ENCODE measurements at regions not wholly inside any gene's neighbourhood (a gene's known extent, or its start where the extent isn't known, plus 50 kb on each side); places are given as distances from the start of the nearest gene placed in this dataset.

- Histone ChIP-seq H3K9me2 (replicated peaks; ENCODE audit: insufficient read depth) (no peaks in the 10 kb centered on the region), H3K27ac (no peak overlapping the region), H3K79me2 (no peaks in the 10 kb centered on the region), H3K27me3 (no peaks in the 10 kb centered on the region), H3K36me3 (replicated peaks; ENCODE audit: insufficient read depth, low read depth) (no peaks in the 10 kb centered on the region), H2AFZ (no peak overlapping the region), H3K9me3 (ENCODE audit: low read depth) (no peaks in the 10 kb centered on the region), H3K4me3 (no peak overlapping the region), H4K20me1 (ENCODE audit: insufficient read depth, poor library complexity, severe bottlenecking) (no peaks in the 10 kb centered on the region), H3K4me2 (no peak overlapping the region), H3K4me1 (ENCODE audit: insufficient read depth) (no peaks in the 10 kb centered on the region)
- WGBS (ENCODE audit: low lambda C conversion rate, missing lambda C conversion rate), result 61% methylated on average over 1 of the region's 1 CpG
- no peak for TF ChIP-seq CTCF (IDR thresholded peaks at IDR 0.05; ENCODE audit: poor library complexity)
- no peak for TF ChIP-seq EZH2phosphoT487 (IDR thresholded peaks at IDR 0.05; ENCODE audit: low read depth, severe bottlenecking, unreplicated experiment)
- DNase-seq (ENCODE audit: low spot score), result no peak
Observed at GRCh38 chr10:85032981-85033380, 704.6 kb downstream of the CCSER2 start.

- Histone ChIP-seq H3K79me2 (no peaks in the 10 kb centered on the region), H3K4me1 (ENCODE audit: insufficient read depth) (no peaks in the 10 kb centered on the region), H3K9me2 (replicated peaks; ENCODE audit: insufficient read depth) (no peaks in the 10 kb centered on the region), H3K4me3 (no peak overlapping the region), H3K27me3 (no peaks in the 10 kb centered on the region), H3K27ac (no peak overlapping the region), H3K36me3 (replicated peaks; ENCODE audit: insufficient read depth, low read depth) (no peaks in the 10 kb centered on the region), H3K4me2 (no peak overlapping the region), H4K20me1 (ENCODE audit: insufficient read depth, poor library complexity, severe bottlenecking) (no peaks in the 10 kb centered on the region), H2AFZ (no peak overlapping the region), H3K9me3 (ENCODE audit: low read depth) (no peaks in the 10 kb centered on the region)
- 49% methylated on average over 3 of the region's 3 CpGs for WGBS (ENCODE audit: low lambda C conversion rate, missing lambda C conversion rate)
- no peak for DNase-seq (ENCODE audit: low spot score)
- no peak for TF ChIP-seq EZH2 (IDR thresholded peaks at IDR 0.05; ENCODE audit: borderline replicate concordance)
- no peak for TF ChIP-seq CTCF (IDR thresholded peaks at IDR 0.05; ENCODE audit: poor library complexity)
- no peak for TF ChIP-seq EZH2phosphoT487 (IDR thresholded peaks at IDR 0.05; ENCODE audit: low read depth, severe bottlenecking, unreplicated experiment)
Observed at GRCh38 chr10:85036661-85037060, 708.3 kb downstream of the CCSER2 start.

- no peaks in the 10 kb centered on the region for H4K20me1 ChIP-seq (ENCODE audit: insufficient read depth, poor library complexity, severe bottlenecking)
- no peak for TF ChIP-seq EZH2 (IDR thresholded peaks at IDR 0.05; ENCODE audit: borderline replicate concordance)
- no peak for TF ChIP-seq CTCF (IDR thresholded peaks at IDR 0.05; ENCODE audit: poor library complexity)
- no peak for TF ChIP-seq EZH2phosphoT487 (IDR thresholded peaks at IDR 0.05; ENCODE audit: low read depth, severe bottlenecking, unreplicated experiment)
- WGBS (ENCODE audit: low lambda C conversion rate, missing lambda C conversion rate), result 84% methylated on average over 1 of the region's 1 CpG
- no peak for DNase-seq (ENCODE audit: low spot score)
- no peaks in the 10 kb centered on the region for H3K36me3 ChIP-seq (replicated peaks; ENCODE audit: insufficient read depth, low read depth)
- H3K9me3 ChIP-seq (ENCODE audit: low read depth), result no peaks in the 10 kb centered on the region
- no peak overlapping the region for H2AFZ ChIP-seq
- no peak overlapping the region for H3K4me3 ChIP-seq
- no peaks in the 10 kb centered on the region for H3K79me2 ChIP-seq
- H3K27ac ChIP-seq, result no peak overlapping the region
- H3K9me2 ChIP-seq (replicated peaks; ENCODE audit: insufficient read depth), result no peaks in the 10 kb centered on the region
- H3K27me3 ChIP-seq, result no peaks in the 10 kb centered on the region
- H3K4me1 ChIP-seq (ENCODE audit: insufficient read depth), result no peaks in the 10 kb centered on the region
- H3K4me2 ChIP-seq, result no peak overlapping the region
Observed at GRCh38 chr10:85039311-85039710, 710.9 kb downstream of the CCSER2 start.

- Histone ChIP-seq H3K4me1 (ENCODE audit: insufficient read depth) (no peaks in the 10 kb centered on the region), H3K9me2 (replicated peaks; ENCODE audit: insufficient read depth) (no peaks in the 10 kb centered on the region), H4K20me1 (ENCODE audit: insufficient read depth, poor library complexity, severe bottlenecking) (no peaks in the 10 kb centered on the region), H3K79me2 (no peaks in the 10 kb centered on the region), H3K27me3 (no peaks in the 10 kb centered on the region), H2AFZ (no peak overlapping the region), H3K4me2 (no peak overlapping the region), H3K9me3 (ENCODE audit: low read depth) (no peaks in the 10 kb centered on the region), H3K36me3 (replicated peaks; ENCODE audit: insufficient read depth, low read depth) (no peaks in the 10 kb centered on the region), H3K4me3 (no peak overlapping the region), H3K27ac (no peak overlapping the region)
- TF ChIP-seq CTCF (IDR thresholded peaks at IDR 0.05; ENCODE audit: poor library complexity) (no peak), EZH2 (IDR thresholded peaks at IDR 0.05; ENCODE audit: borderline replicate concordance) (no peak), EZH2phosphoT487 (IDR thresholded peaks at IDR 0.05; ENCODE audit: low read depth, severe bottlenecking, unreplicated experiment) (no peak)
- 31% methylated on average over 5 of the region's 5 CpGs for WGBS (ENCODE audit: low lambda C conversion rate, missing lambda C conversion rate)
- DNase-seq (ENCODE audit: low spot score), result no peak
Observed at GRCh38 chr10:85043207-85043606, 714.8 kb downstream of the CCSER2 start.
